D721Med (cell line): ENCODE measurements at regions not wholly inside any gene's neighbourhood (a gene's known extent, or its start where the extent isn't known, plus 50 kb on each side); places are given as distances from the start of the nearest gene placed in this dataset.

ENCODE experiments used
- DNase-seq: peaks from one replicate; pipeline ENCODE4 v3.0.0; 2011; ENCODE audit warnings: low spot score; ENCODE audit not compliant: insufficient read length
- FAIRE-seq: peaks from 2 replicates; lab custom pipeline; 2011; peaks lifted over from hg19 to GRCh38; lab: Jason Lieb, UNC
- CTCF ChIP-seq: IDR thresholded peaks from 2 replicates; pipeline ENCODE4 v1.5.1; 2012; ENCODE audit warnings: mild to moderate bottlenecking, control low read depth; ENCODE audit not compliant: insufficient read depth; ENCODE audit errors: missing control alignments

GRCh38 chr17:62126292-62126691 lies 61.2 kb upstream of the MED13 start:
- FAIRE-seq (no peak), DNase-seq (no peak)
- no peak for TF ChIP-seq CTCF

- FAIRE-seq (no peak), DNase-seq (no peak)
- TF ChIP-seq CTCF, result no peak
Measured at GRCh38 chr17:62125307-62125706, 60.2 kb upstream of the MED13 start.

- no peak for TF ChIP-seq CTCF
- FAIRE-seq (no peak), DNase-seq (no peak)
Measured at GRCh38 chr17:62121025-62121730, 56.1 kb upstream of the MED13 start.

GRCh38 chr17:62119373-62119772 lies 54.3 kb upstream of the MED13 start:
- FAIRE-seq (no peak), DNase-seq (no peak)
- TF ChIP-seq CTCF, result no peak
